GM23338 (cell line): ENCODE measurements at regions not wholly inside any gene's neighbourhood (a gene's known extent, or its start where the extent isn't known, plus 50 kb on each side); places are given as distances from the start of the nearest gene placed in this dataset.

Source experiments
- ATAC-seq: fragments of 200-7000 bp; cut with Tn5 transposase; 3 replicates; pipeline ENCODE4 v1.9.1; 2020
- DNase-seq: peaks from one replicate; pipeline ENCODE4 v3.0.0-alpha.2; 2015; ENCODE audit warnings: low spot score
- H2AFZ ChIP-seq: fragments of 200-600 bp; sonication (generic); 2 replicates; pipeline ENCODE4 v1.8.0; 2016; ENCODE audit warnings: antibody characterized with exemption, mild to moderate bottlenecking, moderate library complexity
- H3F3A ChIP-seq: fragments of 200-600 bp; sonication (generic); replicated peaks from 2 replicates; pipeline ENCODE4 v1.8.0; 2017; ENCODE audit warnings: antibody characterized with exemption, mixed run types, low read depth
- H3K27ac ChIP-seq: fragments of 200-600 bp; sonication (generic); 2 replicates; pipeline ENCODE4 v1.6.1; 2016; ENCODE audit warnings: low read depth
- H3K27me3 ChIP-seq: fragments of 200-600 bp; sonication (generic); 2 replicates; pipeline ENCODE4 v1.8.0; 2016; ENCODE audit warnings: mild to moderate bottlenecking, mixed run types, moderate library complexity; ENCODE audit not compliant: insufficient read depth
- H3K36me3 ChIP-seq: fragments of 200-600 bp; sonication (generic); 2 replicates; pipeline ENCODE4 v1.8.0; 2016; ENCODE audit warnings: mild to moderate bottlenecking; ENCODE audit not compliant: insufficient read depth
- H3K4me1 ChIP-seq: fragments of 200-600 bp; sonication (generic); 2 replicates; pipeline ENCODE4 v1.8.0; 2016; ENCODE audit warnings: mild to moderate bottlenecking, moderate library complexity; ENCODE audit not compliant: insufficient read depth
- H3K4me2 ChIP-seq: fragments of 200-600 bp; sonication (generic); 2 replicates; pipeline ENCODE4 v1.7.1; 2017; ENCODE audit warnings: mixed run types
- H3K4me3 ChIP-seq: fragments of 200-600 bp; sonication (generic); 2 replicates; pipeline ENCODE4 v1.6.1; 2016; ENCODE audit warnings: mixed run types
- H3K79me2 ChIP-seq: fragments of 200-600 bp; sonication (generic); replicated peaks from 2 replicates; pipeline ENCODE4 v1.8.0; 2017; ENCODE audit warnings: mild to moderate bottlenecking; ENCODE audit not compliant: insufficient read depth
- H3K9me2 ChIP-seq: fragments of 200-600 bp; sonication (generic); 2 replicates; pipeline ENCODE4 v1.8.0; 2017; ENCODE audit not compliant: insufficient read depth
- H4K20me1 ChIP-seq: fragments of 200-600 bp; sonication (generic); replicated peaks from 2 replicates; pipeline ENCODE4 v1.8.0; 2017; ENCODE audit warnings: mild to moderate bottlenecking; ENCODE audit not compliant: insufficient read depth
- H3K27ac Mint-ChIP-seq: 2 replicates; pipeline ENCODE4 v1.8.0; 2020; ENCODE audit warnings: inconsistent platforms, mild to moderate bottlenecking, moderate library complexity, mixed read lengths
- H3K27me3 Mint-ChIP-seq: 3 replicates; pipeline ENCODE4 v1.8.0; 2022; ENCODE audit warnings: low read depth, mild to moderate bottlenecking, moderate library complexity, mixed read lengths, inconsistent platforms; ENCODE audit not compliant: insufficient read depth, poor library complexity
- H3K36me3 Mint-ChIP-seq: 3 replicates; pipeline ENCODE4 v1.8.0; 2021; ENCODE audit warnings: low read depth, mild to moderate bottlenecking, inconsistent platforms, moderate library complexity, mixed read lengths
- H3K4me1 Mint-ChIP-seq: 3 replicates; pipeline ENCODE4 v1.8.0; 2020; ENCODE audit warnings: mild to moderate bottlenecking, inconsistent platforms, mixed read lengths
- H3K4me3 Mint-ChIP-seq: 3 replicates; pipeline ENCODE4 v1.8.0; 2021; ENCODE audit warnings: moderate library complexity, mild to moderate bottlenecking, inconsistent platforms, mixed read lengths
- H3K9me3 Mint-ChIP-seq: 3 replicates; pipeline ENCODE4 v1.8.0; 2020; ENCODE audit warnings: moderate library complexity, mild to moderate bottlenecking, inconsistent platforms, mixed read lengths
- CREB1 ChIP-seq: fragments of 250-450 bp; sonication (Bioruptor Pico); IDR thresholded peaks from 2 replicates; pipeline ENCODE4 v1.5.0; 2020; ENCODE audit warnings: low read depth, mild to moderate bottlenecking, moderate library complexity
- ETS1 ChIP-seq: IDR thresholded peaks from 2 replicates; pipeline ENCODE4 v1.6.1; 2016; ENCODE audit warnings: antibody characterized with exemption
- EZH2phosphoT487 ChIP-seq: fragments of 200-600 bp; sonication (generic); IDR thresholded peaks from one replicate; pipeline ENCODE4 v1.8.1; 2018; ENCODE audit warnings: antibody characterized with exemption; ENCODE audit not compliant: unreplicated experiment
- STAT1 ChIP-seq: IDR thresholded peaks from one replicate; pipeline ENCODE4 v1.6.1; 2016; ENCODE audit warnings: antibody characterized with exemption; ENCODE audit not compliant: unreplicated experiment
- ZNF114 ChIP-seq: fragments of 250-450 bp; sonication (Bioruptor Pico); IDR thresholded peaks from 2 replicates; pipeline ENCODE4 v1.5.0; 2020; ENCODE audit warnings: mild to moderate bottlenecking, moderate library complexity
- TF ChIP-seq, protein P1 (sequence below): fragments of 250-450 bp; sonication (Bioruptor Pico); IDR thresholded peaks from 2 replicates; pipeline ENCODE4 v1.5.0; 2020; ENCODE audit warnings: mild to moderate bottlenecking, moderate library complexity
- TF ChIP-seq, protein P2 (sequence below): IDR thresholded peaks from one replicate; pipeline ENCODE4 v1.6.1; 2018; ENCODE audit warnings: antibody characterized with exemption; ENCODE audit not compliant: unreplicated experiment

GRCh38 chr12:115118177-115118724 is 434.3 kb upstream of the TBX3 start:
- TF ChIP-seq, protein P1, sequence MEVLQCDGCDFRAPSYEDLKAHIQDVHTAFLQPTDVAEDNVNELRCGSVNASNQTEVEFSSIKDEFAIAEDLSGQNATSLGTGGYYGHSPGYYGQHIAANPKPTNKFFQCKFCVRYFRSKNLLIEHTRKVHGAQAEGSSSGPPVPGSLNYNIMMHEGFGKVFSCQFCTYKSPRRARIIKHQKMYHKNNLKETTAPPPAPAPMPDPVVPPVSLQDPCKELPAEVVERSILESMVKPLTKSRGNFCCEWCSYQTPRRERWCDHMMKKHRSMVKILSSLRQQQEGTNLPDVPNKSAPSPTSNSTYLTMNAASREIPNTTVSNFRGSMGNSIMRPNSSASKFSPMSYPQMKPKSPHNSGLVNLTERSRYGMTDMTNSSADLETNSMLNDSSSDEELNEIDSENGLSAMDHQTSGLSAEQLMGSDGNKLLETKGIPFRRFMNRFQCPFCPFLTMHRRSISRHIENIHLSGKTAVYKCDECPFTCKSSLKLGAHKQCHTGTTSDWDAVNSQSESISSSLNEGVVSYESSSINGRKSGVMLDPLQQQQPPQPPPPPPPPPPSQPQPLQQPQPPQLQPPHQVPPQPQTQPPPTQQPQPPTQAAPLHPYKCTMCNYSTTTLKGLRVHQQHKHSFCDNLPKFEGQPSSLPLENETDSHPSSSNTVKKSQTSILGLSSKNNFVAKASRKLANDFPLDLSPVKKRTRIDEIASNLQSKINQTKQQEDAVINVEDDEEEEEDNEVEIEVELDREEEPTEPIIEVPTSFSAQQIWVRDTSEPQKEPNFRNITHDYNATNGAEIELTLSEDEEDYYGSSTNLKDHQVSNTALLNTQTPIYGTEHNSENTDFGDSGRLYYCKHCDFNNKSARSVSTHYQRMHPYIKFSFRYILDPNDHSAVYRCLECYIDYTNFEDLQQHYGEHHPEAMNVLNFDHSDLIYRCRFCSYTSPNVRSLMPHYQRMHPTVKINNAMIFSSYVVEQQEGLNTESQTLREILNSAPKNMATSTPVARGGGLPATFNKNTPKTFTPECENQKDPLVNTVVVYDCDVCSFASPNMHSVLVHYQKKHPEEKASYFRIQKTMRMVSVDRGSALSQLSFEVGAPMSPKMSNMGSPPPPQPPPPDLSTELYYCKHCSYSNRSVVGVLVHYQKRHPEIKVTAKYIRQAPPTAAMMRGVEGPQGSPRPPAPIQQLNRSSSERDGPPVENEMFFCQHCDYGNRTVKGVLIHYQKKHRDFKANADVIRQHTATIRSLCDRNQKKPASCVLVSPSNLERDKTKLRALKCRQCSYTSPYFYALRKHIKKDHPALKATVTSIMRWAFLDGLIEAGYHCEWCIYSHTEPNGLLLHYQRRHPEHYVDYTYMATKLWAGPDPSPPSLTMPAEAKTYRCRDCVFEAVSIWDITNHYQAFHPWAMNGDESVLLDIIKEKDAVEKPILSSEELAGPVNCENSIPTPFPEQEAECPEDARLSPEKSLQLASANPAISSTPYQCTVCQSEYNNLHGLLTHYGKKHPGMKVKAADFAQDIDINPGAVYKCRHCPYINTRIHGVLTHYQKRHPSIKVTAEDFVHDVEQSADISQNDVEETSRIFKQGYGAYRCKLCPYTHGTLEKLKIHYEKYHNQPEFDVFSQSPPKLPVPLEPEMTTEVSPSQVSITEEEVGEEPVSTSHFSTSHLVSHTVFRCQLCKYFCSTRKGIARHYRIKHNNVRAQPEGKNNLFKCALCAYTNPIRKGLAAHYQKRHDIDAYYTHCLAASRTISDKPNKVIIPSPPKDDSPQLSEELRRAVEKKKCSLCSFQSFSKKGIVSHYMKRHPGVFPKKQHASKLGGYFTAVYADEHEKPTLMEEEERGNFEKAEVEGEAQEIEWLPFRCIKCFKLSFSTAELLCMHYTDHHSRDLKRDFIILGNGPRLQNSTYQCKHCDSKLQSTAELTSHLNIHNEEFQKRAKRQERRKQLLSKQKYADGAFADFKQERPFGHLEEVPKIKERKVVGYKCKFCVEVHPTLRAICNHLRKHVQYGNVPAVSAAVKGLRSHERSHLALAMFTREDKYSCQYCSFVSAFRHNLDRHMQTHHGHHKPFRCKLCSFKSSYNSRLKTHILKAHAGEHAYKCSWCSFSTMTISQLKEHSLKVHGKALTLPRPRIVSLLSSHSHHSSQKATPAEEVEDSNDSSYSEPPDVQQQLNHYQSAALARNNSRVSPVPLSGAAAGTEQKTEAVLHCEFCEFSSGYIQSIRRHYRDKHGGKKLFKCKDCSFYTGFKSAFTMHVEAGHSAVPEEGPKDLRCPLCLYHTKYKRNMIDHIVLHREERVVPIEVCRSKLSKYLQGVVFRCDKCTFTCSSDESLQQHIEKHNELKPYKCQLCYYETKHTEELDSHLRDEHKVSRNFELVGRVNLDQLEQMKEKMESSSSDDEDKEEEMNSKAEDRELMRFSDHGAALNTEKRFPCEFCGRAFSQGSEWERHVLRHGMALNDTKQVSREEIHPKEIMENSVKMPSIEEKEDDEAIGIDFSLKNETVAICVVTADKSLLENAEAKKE (CRISPR knock-in tag), result no peak
- TF ChIP-seq ETS1 (no peak), CREB1 (CRISPR knock-in tag) (no peak)
- no peaks in the 10 kb centered on the region; the same call in 2 of the 3 replicates for H3K9me3 Mint-ChIP-seq
- Histone ChIP-seq H3F3A (no peaks in the 10 kb centered on the region), H3K4me1 (0 out of 2 replicates have a peak, but pooled peaks cover 7% of the 10 kb centered on the region), H3K27ac (no peak overlapping the region), H3K9me2 (peaks cover 6% of the 10 kb centered on the region; the same call in 1 of the 2 replicates), H3K4me2 (no peak overlapping the region), H4K20me1 (no peaks in the 10 kb centered on the region), H2AFZ (no peak overlapping the region), H3K36me3 (no peaks in the 10 kb centered on the region), H3K4me3 (no peak overlapping the region), H3K79me2 (no peaks in the 10 kb centered on the region), H3K27me3 (no peaks in the 10 kb centered on the region)
- peaks cover 11% of the 10 kb centered on the region; the same call in 2 of the 3 replicates for H3K4me1 Mint-ChIP-seq
- DNase-seq, result no peak
- no peaks in the 10 kb centered on the region for H3K36me3 Mint-ChIP-seq
- H3K27me3 Mint-ChIP-seq, result no peaks in the 10 kb centered on the region
- no peak overlapping the region for H3K27ac Mint-ChIP-seq
- no peak overlapping the region for H3K4me3 Mint-ChIP-seq
- ATAC-seq, result no peak

GRCh38 chr12:115114140-115114539 is 430.2 kb upstream of the TBX3 start:
- no peak for TF ChIP-seq STAT1
- TF ChIP-seq, protein P2, sequence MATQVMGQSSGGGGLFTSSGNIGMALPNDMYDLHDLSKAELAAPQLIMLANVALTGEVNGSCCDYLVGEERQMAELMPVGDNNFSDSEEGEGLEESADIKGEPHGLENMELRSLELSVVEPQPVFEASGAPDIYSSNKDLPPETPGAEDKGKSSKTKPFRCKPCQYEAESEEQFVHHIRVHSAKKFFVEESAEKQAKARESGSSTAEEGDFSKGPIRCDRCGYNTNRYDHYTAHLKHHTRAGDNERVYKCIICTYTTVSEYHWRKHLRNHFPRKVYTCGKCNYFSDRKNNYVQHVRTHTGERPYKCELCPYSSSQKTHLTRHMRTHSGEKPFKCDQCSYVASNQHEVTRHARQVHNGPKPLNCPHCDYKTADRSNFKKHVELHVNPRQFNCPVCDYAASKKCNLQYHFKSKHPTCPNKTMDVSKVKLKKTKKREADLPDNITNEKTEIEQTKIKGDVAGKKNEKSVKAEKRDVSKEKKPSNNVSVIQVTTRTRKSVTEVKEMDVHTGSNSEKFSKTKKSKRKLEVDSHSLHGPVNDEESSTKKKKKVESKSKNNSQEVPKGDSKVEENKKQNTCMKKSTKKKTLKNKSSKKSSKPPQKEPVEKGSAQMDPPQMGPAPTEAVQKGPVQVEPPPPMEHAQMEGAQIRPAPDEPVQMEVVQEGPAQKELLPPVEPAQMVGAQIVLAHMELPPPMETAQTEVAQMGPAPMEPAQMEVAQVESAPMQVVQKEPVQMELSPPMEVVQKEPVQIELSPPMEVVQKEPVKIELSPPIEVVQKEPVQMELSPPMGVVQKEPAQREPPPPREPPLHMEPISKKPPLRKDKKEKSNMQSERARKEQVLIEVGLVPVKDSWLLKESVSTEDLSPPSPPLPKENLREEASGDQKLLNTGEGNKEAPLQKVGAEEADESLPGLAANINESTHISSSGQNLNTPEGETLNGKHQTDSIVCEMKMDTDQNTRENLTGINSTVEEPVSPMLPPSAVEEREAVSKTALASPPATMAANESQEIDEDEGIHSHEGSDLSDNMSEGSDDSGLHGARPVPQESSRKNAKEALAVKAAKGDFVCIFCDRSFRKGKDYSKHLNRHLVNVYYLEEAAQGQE, result no peak
- no peak for TF ChIP-seq ETS1
- TF ChIP-seq ZNF114 (CRISPR knock-in tag), result no peak
- no peak for TF ChIP-seq EZH2phosphoT487
- Mint-ChIP-seq H3K4me3 (no peak overlapping the region), H3K4me1 (peaks cover 11% of the 10 kb centered on the region; the same call in 2 of the 3 replicates), H3K27ac (no peak overlapping the region), H3K36me3 (no peaks in the 10 kb centered on the region), H3K27me3 (no peaks in the 10 kb centered on the region), H3K9me3 (no peaks in the 10 kb centered on the region; the same call in 2 of the 3 replicates)
- Histone ChIP-seq H3F3A (no peaks in the 10 kb centered on the region), H3K9me2 (peaks cover 6% of the 10 kb centered on the region; the same call in 1 of the 2 replicates), H3K4me2 (peak overlapping the region; percentile 35), H3K36me3 (no peaks in the 10 kb centered on the region), H3K4me3 (no peak overlapping the region), H4K20me1 (no peaks in the 10 kb centered on the region), H2AFZ (no peak overlapping the region; the same call in 1 of the 2 replicates), H3K27ac (no peak overlapping the region), H3K79me2 (no peaks in the 10 kb centered on the region), H3K27me3 (no peaks in the 10 kb centered on the region), H3K4me1 (0 out of 2 replicates have a peak, but pooled peaks cover 7% of the 10 kb centered on the region)
- peak; percentile 28; the same call in 1 of the 3 replicates for ATAC-seq
- peak; percentile 14 for DNase-seq
